ENCODE measurements at regions not wholly inside any gene's neighbourhood (a gene's known extent, or its start where the extent isn't known, plus 50 kb on each side); places are given as distances from the start of the nearest gene placed in this dataset.

- no peaks in the 10 kb centered on the region for H4K20me1 ChIP-seq (replicated peaks; ENCODE audit: control insufficient read depth, insufficient read depth, low read length)
- H3K36me3 ChIP-seq (ENCODE audit: control insufficient read depth, insufficient read depth, low read length) = no peaks in the 10 kb centered on the region
- WGBS (ENCODE audit: insufficient coverage, low coverage, missing lambda C conversion rate) = 1% methylated on average over 4 of the region's 4 CpGs
- POLR2A ChIA-PET = no interaction called here
- H3K9me1 ChIP-seq (ENCODE audit: control insufficient read depth, insufficient read depth, low read length) = no peaks in the 10 kb centered on the region
- ATAC-seq (no peak), FAIRE-seq (no peak), DNase-seq (ENCODE audit: extremely low read depth in 1 of 4, low spot score in 3 of 4) (no peak)
- TF ChIP-seq HDAC8 (tag; IDR thresholded peaks at IDR 0.05) = no peak
- no peak for TF ChIP-seq SPI1 (IDR thresholded peaks at IDR 0.05; ENCODE audit: borderline replicate concordance, low read depth, low read length)
- no peak for TF ChIP-seq SMARCA5 (IDR thresholded peaks at IDR 0.05)
- TF ChIP-seq MGA (IDR thresholded peaks at IDR 0.05) = no peak
- TF ChIP-seq HES1 (IDR thresholded peaks at IDR 0.05; ENCODE audit: low read depth) = no peak
- no peaks in the 10 kb centered on the region for H3K27me3 ChIP-seq (ENCODE audit: control insufficient read depth in 2 of 2, insufficient read depth in 2 of 2, low read length in 2 of 2)
- H3K79me2 ChIP-seq (ENCODE audit: control insufficient read depth, insufficient read depth, low read length) = no peaks in the 10 kb centered on the region
- intact Hi-C loops (cut with micrococcal nuclease) = no loop called here
- H3K9me3 ChIP-seq (replicated peaks; ENCODE audit: control insufficient read depth, insufficient read depth, low read depth, low read length) = peaks cover 2% of the 10 kb centered on the region; the same call in 1 of the 2 replicates
- H2AFZ ChIP-seq (ENCODE audit: low read depth, low read length) = no peak overlapping the region
- H3K4me2 ChIP-seq (ENCODE audit: insufficient read depth, low read length) = no peak overlapping the region
- in situ Hi-C loops (cut with MboI) = no loop called here
- no peak overlapping the region for H3K27ac ChIP-seq (ENCODE audit: extremely low read depth, low read depth, low read length)
- BruUV-seq (replicated peaks) = no TSS peak
- CTCF ChIA-PET (ENCODE audit: low intra/inter-chr PET ratio) = no interaction called here
- H3K4me3 ChIP-seq = no peak overlapping the region
- H3K4me1 ChIP-seq (replicated peaks in 1 of 2; ENCODE audit: control insufficient read depth in 2 of 2, insufficient read depth in 2 of 2, low read length in 2 of 2) = no peaks in the 10 kb centered on the region
- H3K9ac ChIP-seq (ENCODE audit: insufficient read depth in 1 of 2, low read depth in 2 of 2, low read length in 2 of 2) = no peak overlapping the region
Observed at GRCh38 chr6:19478273-19478672, 358.9 kb upstream of the ID4 start.
